ENCODE measurements at regions not wholly inside any gene's neighbourhood (a gene's known extent, or its start where the extent isn't known, plus 50 kb on each side); places are given as distances from the start of the nearest gene placed in this dataset.

DNA sequence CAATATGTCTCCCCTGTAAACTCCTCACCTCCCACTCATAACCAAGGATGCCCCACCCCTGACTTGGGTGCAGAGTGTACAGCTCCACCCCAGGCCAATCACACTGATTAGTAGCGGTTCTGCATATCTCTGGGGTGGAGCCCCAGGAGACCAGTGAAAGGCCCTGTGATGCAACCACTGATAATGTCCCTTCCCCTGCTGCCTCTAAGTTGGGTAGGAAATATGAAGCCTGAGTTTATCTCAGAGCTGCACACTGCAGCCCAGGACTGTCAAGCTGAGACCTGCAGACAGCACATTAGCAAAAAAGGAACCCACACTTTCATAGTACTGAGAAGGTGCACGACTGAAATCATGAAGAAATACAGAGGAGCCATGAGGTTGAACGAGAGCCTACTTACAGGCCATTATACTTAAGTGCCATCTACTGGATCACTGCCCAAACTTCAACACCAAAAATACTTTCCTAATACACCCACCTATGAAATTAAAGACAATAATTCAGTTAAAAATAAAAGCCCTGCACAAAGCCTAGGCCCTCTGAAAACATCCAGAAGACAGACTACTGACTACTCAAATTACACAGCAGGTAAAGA is 455.4 kb upstream of the LRRTM4 start:
- in situ Hi-C loops (cut with MboI; ENCODE audit: low sequenced_read_pairs), result no loop called here
- no peak for ATAC-seq (ENCODE audit: low read depth)
- Histone ChIP-seq H3K79me1 (ENCODE audit: low read depth in 1 of 2, low read length in 2 of 2) (no peaks in the 10 kb centered on the region), H2AK9ac (replicated peaks; ENCODE audit: low read depth, low read length, poor library complexity) (no peak overlapping the region), H3K4me3 (ENCODE audit: insufficient read depth, low read depth, low read length) (no peak overlapping the region), H2BK5ac (ENCODE audit: low read depth, low read length, poor library complexity, severe bottlenecking) (no peak overlapping the region), H3K4me2 (ENCODE audit: low read depth, low read length) (no peak overlapping the region), H2AK5ac (ENCODE audit: low read depth, low read length) (no peak overlapping the region), H3K4ac (ENCODE audit: low read depth, low read length) (no peak overlapping the region), H3K36me3 (ENCODE audit: control insufficient read depth, insufficient read depth, low read length) (no peaks in the 10 kb centered on the region), H3K56ac (ENCODE audit: extremely low read depth, insufficient read depth, low read length) (no peak overlapping the region), H3K9me1 (ENCODE audit: insufficient read depth, low read length) (no peaks in the 10 kb centered on the region), H3K9ac (ENCODE audit: low read depth, low read length) (no peak overlapping the region), H4K91ac (ENCODE audit: insufficient read depth, low read depth, low read length) (no peak overlapping the region), H3K18ac (ENCODE audit: low read depth, low read length) (no peak overlapping the region), H4K5ac (ENCODE audit: low read depth, low read length) (no peak overlapping the region), H3K4me1 (ENCODE audit: control insufficient read depth, insufficient read depth, low read length) (no peaks in the 10 kb centered on the region), H2BK120ac (ENCODE audit: low read depth, low read length) (no peak overlapping the region), H2BK20ac (ENCODE audit: low read depth, low read length) (no peak overlapping the region), H3K9me3 (ENCODE audit: control insufficient read depth, insufficient read depth, low read length) (peaks cover 15% of the 10 kb centered on the region), H2AFZ (replicated peaks; ENCODE audit: low read length, poor library complexity) (no peak overlapping the region), H2BK15ac (ENCODE audit: low read depth, low read length) (no peak overlapping the region), H3K27ac (ENCODE audit: insufficient read depth, low read length) (no peak overlapping the region), H4K8ac (ENCODE audit: low read depth in 2 of 2, low read length in 2 of 2) (no peak overlapping the region), H3K27me3 (ENCODE audit: control insufficient read depth, insufficient read depth, low read length) (no peaks in the 10 kb centered on the region), H4K20me1 (ENCODE audit: insufficient read depth, low read length) (no peaks in the 10 kb centered on the region), H3K14ac (replicated peaks; ENCODE audit: low read depth, low read length) (no peak overlapping the region), H3K23ac (ENCODE audit: low read depth, low read length) (no peak overlapping the region)
- intact Hi-C loops (cut with micrococcal nuclease), result no loop called here
- WGBS, 2 experiments (ENCODE audit: extremely low coverage in 2 of 2, insufficient read length in 1 of 2), result no CpG with 5 or more reads among the region's 3 CpGs
- CTCF ChIA-PET, result interaction anchor here (0.6 kb wide), 1 partner anchor 8 kb away, joined by 5 read pairs; no protein-coding TSS in a partner anchor
- TF ChIP-seq CHD1 (IDR thresholded peaks at IDR 0.05; ENCODE audit: low read depth, low read length) (no peak), MAZ (IDR thresholded peaks at IDR 0.05; ENCODE audit: borderline replicate concordance, low read depth, low read length) (no peak), RCOR1 (IDR thresholded peaks at IDR 0.05; ENCODE audit: insufficient replicate concordance, low read length) (no peak), BHLHE40 (IDR thresholded peaks at IDR 0.05; ENCODE audit: low read depth, low read length) (no peak), RAD21 (IDR thresholded peaks at IDR 0.05; ENCODE audit: low read length) (no peak), RFX5 (IDR thresholded peaks at IDR 0.05; ENCODE audit: low read depth, low read length) (no peak), FOS (IDR thresholded peaks at IDR 0.05; ENCODE audit: low read depth, low read length) (no peak)
- no peak for DNase-seq
- dilution Hi-C loops (cut with HindIII; ENCODE audit: low sequenced_read_pairs, unreplicated experiment), result no loop called here
- POLR2A ChIA-PET (ENCODE audit: unreplicated experiment), result no interaction called here
- BruUV-seq (replicated peaks), result no TSS peak

All from IMR-90 (cell line).